Esophagus muscularis mucosa (tissue), 4 donors: ENCODE measurements at regions not wholly inside any gene's neighbourhood (a gene's known extent, or its start where the extent isn't known, plus 50 kb on each side); places are given as distances from the start of the nearest gene placed in this dataset.

Experiments used
- DNase-seq: peaks from one replicate; pipeline ENCODE4 v3.0.0-alpha.2; 2017; ENCODE audit errors: extremely low spot score
- H3K27ac ChIP-seq, 4 donors: fragments of 200-600 bp; sonication (generic); replicated peaks in 1 of 4; 1 replicate in 3 of 4; 2 replicates in 1 of 4; pipeline ENCODE4 v1.5.1; 2016 to 2019; ENCODE audit warnings: mild to moderate bottlenecking in 1 of 4
- H3K27me3 ChIP-seq, 4 donors: fragments of 200-600 bp; sonication (generic); one replicate each; pipeline versions ENCODE4 v1.5.1 to v1.6.0; 2016 to 2019
- H3K36me3 ChIP-seq, 4 donors: fragments of 200-600 bp; sonication (generic); one replicate each; pipeline ENCODE4 v1.5.1; 2016 to 2019
- H3K4me1 ChIP-seq, 4 donors: fragments of 200-600 bp; sonication (generic); one replicate each; pipeline ENCODE4 v1.5.1; 2016 to 2019
- H3K4me3 ChIP-seq, 4 donors: fragments of 200-600 bp; sonication (generic); 1 replicate in 2 of 4; 2 replicates in 2 of 4; pipeline ENCODE4 v1.5.1; 2016 to 2019; ENCODE audit warnings: mild to moderate bottlenecking in 4 of 4, moderate library complexity in 1 of 4
- H3K9me3 ChIP-seq, 4 donors: fragments of 200-600 bp; sonication (generic); 1 replicate in 3 of 4; 2 replicates in 1 of 4; pipeline ENCODE4 v1.5.1; 2016 to 2019
- EP300 ChIP-seq: sonication (generic); formaldehyde crosslinking; IDR thresholded peaks from one replicate; pipeline ENCODE4 v1.6.1; 2017; ENCODE audit warnings: antibody characterized with exemption
- POLR2A ChIP-seq: fragments of 450-650 bp; IDR thresholded peaks from one replicate; pipeline ENCODE4 v1.6.1; 2017; ENCODE audit warnings: antibody characterized with exemption, moderate library complexity, mild to moderate bottlenecking, low read depth
- POLR2AphosphoS5 ChIP-seq, 2 donors: sonication (generic); formaldehyde crosslinking; IDR thresholded peaks; one replicate each; pipeline ENCODE4 v1.6.1; 2017; ENCODE audit warnings: antibody characterized with exemption in 2 of 2
- WGBS: methylation state at CpG from one replicate; pipeline ENCODE4 v1.1.5; 2018; 5-methylcytosine and 5-hydroxymethylcytosine counted together
- intact Hi-C: fragments of 100-400 bp; cut with DNase I; formaldehyde crosslinking; loops from one replicate; pipeline ENCODE4 v1.15.1; 2023
- TF ChIP-seq, protein P1 (sequence below), 3 experiments: fragments of 200-600 bp in 2 of 3; fragments of 450-650 bp in 1 of 3; sonication (generic) in 2 of 3; IDR thresholded peaks; one replicate each; pipeline ENCODE4 v1.5.1; 2017 to 2019; ENCODE audit warnings: antibody characterized with exemption in 3 of 3, mild to moderate bottlenecking in 2 of 3, moderate library complexity in 1 of 3

- DNase-seq = no peak
- H3K27me3 ChIP-seq = no peaks in the 10 kb centered on the region
- TF ChIP-seq EP300 = no peak
- TF ChIP-seq POLR2A = no peak
- no peak for TF ChIP-seq POLR2AphosphoS5 (IDR thresholded peaks at IDR 0.05)
- TF ChIP-seq, protein P1, sequence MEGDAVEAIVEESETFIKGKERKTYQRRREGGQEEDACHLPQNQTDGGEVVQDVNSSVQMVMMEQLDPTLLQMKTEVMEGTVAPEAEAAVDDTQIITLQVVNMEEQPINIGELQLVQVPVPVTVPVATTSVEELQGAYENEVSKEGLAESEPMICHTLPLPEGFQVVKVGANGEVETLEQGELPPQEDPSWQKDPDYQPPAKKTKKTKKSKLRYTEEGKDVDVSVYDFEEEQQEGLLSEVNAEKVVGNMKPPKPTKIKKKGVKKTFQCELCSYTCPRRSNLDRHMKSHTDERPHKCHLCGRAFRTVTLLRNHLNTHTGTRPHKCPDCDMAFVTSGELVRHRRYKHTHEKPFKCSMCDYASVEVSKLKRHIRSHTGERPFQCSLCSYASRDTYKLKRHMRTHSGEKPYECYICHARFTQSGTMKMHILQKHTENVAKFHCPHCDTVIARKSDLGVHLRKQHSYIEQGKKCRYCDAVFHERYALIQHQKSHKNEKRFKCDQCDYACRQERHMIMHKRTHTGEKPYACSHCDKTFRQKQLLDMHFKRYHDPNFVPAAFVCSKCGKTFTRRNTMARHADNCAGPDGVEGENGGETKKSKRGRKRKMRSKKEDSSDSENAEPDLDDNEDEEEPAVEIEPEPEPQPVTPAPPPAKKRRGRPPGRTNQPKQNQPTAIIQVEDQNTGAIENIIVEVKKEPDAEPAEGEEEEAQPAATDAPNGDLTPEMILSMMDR (IDR thresholded peaks at IDR 0.05) = no peak
- H3K4me3 ChIP-seq = no peak overlapping the region
- 89% methylated on average over 3 of the region's 3 CpGs for WGBS
- H3K27ac ChIP-seq = no peak overlapping the region
- no peaks in the 10 kb centered on the region for H3K36me3 ChIP-seq
- no peaks in the 10 kb centered on the region for H3K4me1 ChIP-seq
- no peaks in the 10 kb centered on the region for H3K9me3 ChIP-seq
- intact Hi-C loops = no loop called here
These were observed 69.5 kb upstream of the TLK1 start for GRCh38 chr2:171230176-171230575.

DNA sequence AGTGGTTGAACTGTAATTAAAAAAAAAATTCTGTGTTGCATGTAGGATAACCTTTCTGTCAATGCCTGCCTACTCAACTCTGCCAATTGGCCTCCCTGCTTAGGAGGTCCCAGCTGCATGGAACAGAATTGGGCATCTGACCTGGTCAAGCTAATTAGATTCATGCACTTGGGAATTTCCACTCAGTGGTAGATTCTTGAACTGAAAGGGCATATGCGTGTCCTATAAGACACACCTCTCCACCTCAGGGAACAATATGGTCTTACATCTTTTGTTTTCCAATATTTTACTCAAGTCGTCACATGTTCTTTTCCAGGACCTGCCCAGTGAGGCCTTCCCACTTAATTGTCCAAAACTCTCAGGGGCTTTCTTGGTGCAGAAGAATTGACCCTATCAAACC lies 68.1 kb upstream of the TLK1 start:
- Histone ChIP-seq H3K9me3 (no peaks in the 10 kb centered on the region), H3K27ac (no peak overlapping the region), H3K4me1 (no peaks in the 10 kb centered on the region), H3K36me3 (no peaks in the 10 kb centered on the region), H3K4me3 (no peak overlapping the region), H3K27me3 (no peaks in the 10 kb centered on the region)
- 98% methylated on average over 2 of the region's 2 CpGs for WGBS
- TF ChIP-seq, protein P1 (IDR thresholded peaks at IDR 0.05) = no peak
- no peak for TF ChIP-seq POLR2AphosphoS5 (IDR thresholded peaks at IDR 0.05)
- no peak for TF ChIP-seq POLR2A
- no peak for TF ChIP-seq EP300
- intact Hi-C loops = no loop called here
- DNase-seq = no peak

- no peak overlapping the region for H3K4me3 ChIP-seq
- 63% methylated on average over 2 of the region's 2 CpGs for WGBS
- no peaks in the 10 kb centered on the region for H3K9me3 ChIP-seq
- intact Hi-C loops = no loop called here
- H3K27me3 ChIP-seq = no peaks in the 10 kb centered on the region
- H3K36me3 ChIP-seq = no peaks in the 10 kb centered on the region
- TF ChIP-seq POLR2AphosphoS5 (IDR thresholded peaks at IDR 0.05) (no peak), POLR2A (no peak), EP300 (no peak)
- TF ChIP-seq, protein P1 (IDR thresholded peaks at IDR 0.05) = no peak
- no peak for DNase-seq
- no peaks in the 10 kb centered on the region for H3K4me1 ChIP-seq
- H3K27ac ChIP-seq = no peak overlapping the region
These were observed 66.5 kb upstream of the TLK1 start for GRCh38 chr2:171227066-171227782.

GRCh38 chr2:171226461-171226860 lies 65.8 kb upstream of the TLK1 start:
- Histone ChIP-seq H3K27ac (no peak overlapping the region), H3K4me1 (no peaks in the 10 kb centered on the region), H3K9me3 (no peaks in the 10 kb centered on the region), H3K27me3 (no peaks in the 10 kb centered on the region), H3K36me3 (no peaks in the 10 kb centered on the region), H3K4me3 (no peak overlapping the region)
- no peak for DNase-seq
- no peak for TF ChIP-seq POLR2AphosphoS5 (IDR thresholded peaks at IDR 0.05)
- TF ChIP-seq EP300 = no peak
- TF ChIP-seq, protein P1 (IDR thresholded peaks at IDR 0.05) = no peak
- TF ChIP-seq POLR2A = no peak
- intact Hi-C loops = no loop called here

DNA sequence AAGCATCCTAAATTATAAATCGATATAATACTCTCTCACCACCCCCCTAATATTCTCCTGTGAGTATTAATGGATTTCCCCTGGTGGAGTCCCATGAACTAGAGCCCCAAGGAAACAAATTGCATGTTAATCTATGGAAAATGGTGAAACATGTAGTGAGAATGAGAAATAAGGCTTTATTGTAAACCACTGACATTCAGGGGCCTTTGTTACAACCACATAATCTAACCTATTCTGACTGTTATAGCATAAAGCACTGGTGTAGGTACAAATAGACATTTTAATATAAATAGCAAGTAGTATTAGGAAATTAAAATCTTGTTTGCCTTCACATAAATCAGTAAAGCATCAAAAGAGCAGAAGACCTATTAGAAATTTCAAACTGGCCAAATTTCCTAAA lies 65.3 kb upstream of the TLK1 start:
- Histone ChIP-seq H3K4me3 (no peak overlapping the region), H3K4me1 (no peaks in the 10 kb centered on the region), H3K9me3 (no peaks in the 10 kb centered on the region), H3K27me3 (no peaks in the 10 kb centered on the region), H3K27ac (no peak overlapping the region), H3K36me3 (no peaks in the 10 kb centered on the region)
- WGBS = 83% methylated on average over 1 of the region's 1 CpG
- intact Hi-C loops = no loop called here
- no peak for DNase-seq
- TF ChIP-seq POLR2AphosphoS5 (IDR thresholded peaks at IDR 0.05) = no peak
- TF ChIP-seq EP300 = no peak
- TF ChIP-seq POLR2A = no peak
- TF ChIP-seq, protein P1 (IDR thresholded peaks at IDR 0.05) = no peak
